ENCODE measurements at regions not wholly inside any gene's neighbourhood (a gene's known extent, or its start where the extent isn't known, plus 50 kb on each side); places are given as distances from the start of the nearest gene placed in this dataset.
"Not testable (repeated sequence)": the region's sequence is repeated elsewhere in the genome, so short reads cannot be mapped to it uniquely, and the experiment has no call there.

- DNase-seq (ENCODE audit: low spot score): no peak
These were observed 68.9 kb downstream of the CYP26B1 start for GRCh38 chr2:72078773-72079172.

GRCh38 chr2:72077702-72078169, 69.9 kb downstream of the CYP26B1 start:
- no peak for DNase-seq (ENCODE audit: low spot score)

- not testable (repeated sequence) for DNase-seq (ENCODE audit: low spot score)
These were observed 74.3 kb downstream of the CYP26B1 start for GRCh38 chr2:72073373-72073772.

- DNase-seq (ENCODE audit: low spot score): not testable (repeated sequence)
These were observed 83.5 kb downstream of the CYP26B1 start for GRCh38 chr2:72064197-72064596.

- no peak for DNase-seq (ENCODE audit: low spot score)
These were observed 85.3 kb downstream of the CYP26B1 start for GRCh38 chr2:72062336-72062735.

GRCh38 chr2:72057308-72057707, 90.4 kb downstream of the CYP26B1 start:
- no peak for DNase-seq (ENCODE audit: low spot score)

- no peak for DNase-seq (ENCODE audit: low spot score)
These were observed 95.6 kb downstream of the CYP26B1 start for GRCh38 chr2:72051971-72052505.

GRCh38 chr2:72051204-72051603, 96.5 kb downstream of the CYP26B1 start:
- no peak for DNase-seq (ENCODE audit: low spot score)

GRCh38 chr2:72050734-72051133, 96.9 kb downstream of the CYP26B1 start:
- DNase-seq (ENCODE audit: low spot score): no peak

GRCh38 chr2:72048881-72049477, 98.7 kb downstream of the CYP26B1 start:
- no peak for DNase-seq (ENCODE audit: low spot score)

- DNase-seq (ENCODE audit: low spot score): no peak
These were observed 103.7 kb downstream of the CYP26B1 start for GRCh38 chr2:72043985-72044384.

- DNase-seq (ENCODE audit: low spot score): no peak
These were observed 106.0 kb downstream of the CYP26B1 start for GRCh38 chr2:72041638-72042111.

GRCh38 chr2:72040629-72041571, 106.8 kb downstream of the CYP26B1 start:
- DNase-seq (ENCODE audit: low spot score): no peak

GRCh38 chr2:72038524-72038923, 109.1 kb downstream of the CYP26B1 start:
- DNase-seq (ENCODE audit: low spot score): no peak

GRCh38 chr2:72037261-72037666, 110.4 kb downstream of the CYP26B1 start:
- no peak for DNase-seq (ENCODE audit: low spot score)

- DNase-seq (ENCODE audit: low spot score): no peak
These were observed 111.1 kb downstream of the CYP26B1 start for GRCh38 chr2:72036595-72036994.

GRCh38 chr2:72036173-72036545, 111.5 kb downstream of the CYP26B1 start:
- no peak for DNase-seq (ENCODE audit: low spot score)

GRCh38 chr2:72035518-72036172, 112.0 kb downstream of the CYP26B1 start:
- DNase-seq (ENCODE audit: low spot score): no peak

GRCh38 chr2:72034353-72035095, 113.1 kb downstream of the CYP26B1 start:
- no peak for DNase-seq (ENCODE audit: low spot score)

GRCh38 chr2:72033636-72034035, 114.0 kb downstream of the CYP26B1 start:
- DNase-seq (ENCODE audit: low spot score): no peak

GRCh38 chr2:72032481-72033041, 115.1 kb downstream of the CYP26B1 start:
- no peak for DNase-seq (ENCODE audit: low spot score)

Measured in CD4-positive, alpha-beta T cell treated with Interleukin-15 for 4 hours (primary cell).